Erythroblast (primary cell): ENCODE measurements at regions not wholly inside any gene's neighbourhood (a gene's known extent, or its start where the extent isn't known, plus 50 kb on each side); places are given as distances from the start of the nearest gene placed in this dataset.
A peak's percentile ranks its signal among the peaks of the same experiment; 100 is the strongest.
"Not testable (repeated sequence)": the region's sequence is repeated elsewhere in the genome, so short reads cannot be mapped to it uniquely, and the experiment has no call there.

ENCODE experiments used
- DNase-seq, 2 experiments: peaks; one replicate each; lab custom pipeline; 2025; lab: John Stamatoyannopoulos, UW
- GATA1 ChIP-seq: IDR thresholded peaks from 2 replicates; pipeline ENCODE4 v1.6.1; 2011; ENCODE audit warnings: low read depth, mild to moderate bottlenecking, control low read depth, low read length, moderate library complexity
- POLR2A ChIP-seq: IDR thresholded peaks from 2 replicates; pipeline ENCODE4 v1.6.1; 2011; ENCODE audit warnings: mild to moderate bottlenecking, low read length

GRCh38 chr7:66503551-66504031, 125.1 kb upstream of the KCTD7 start:
- TF ChIP-seq GATA1 (no peak), POLR2A (no peak)
- DNase-seq, result no peak

GRCh38 chr7:66504131-66504530, 124.5 kb upstream of the KCTD7 start:
- no peak for DNase-seq
- TF ChIP-seq POLR2A, result no peak
- TF ChIP-seq GATA1, result no peak

GRCh38 chr7:66505009-66505408, 123.7 kb upstream of the KCTD7 start:
- TF ChIP-seq POLR2A, result no peak
- no peak for DNase-seq

GRCh38 chr7:66505531-66506451, 122.9 kb upstream of the KCTD7 start:
- peak; percentile 26 to 33 for DNase-seq
- no peak for TF ChIP-seq POLR2A
- no peak for TF ChIP-seq GATA1

GRCh38 chr7:66506703-66507102, 122.0 kb upstream of the KCTD7 start:
- DNase-seq, result not testable (repeated sequence)

GRCh38 chr7:66507764-66508296, 120.9 kb upstream of the KCTD7 start:
- no peak for DNase-seq

GRCh38 chr7:66508431-66508830, 120.2 kb upstream of the KCTD7 start:
- no peak for TF ChIP-seq GATA1
- no peak for TF ChIP-seq POLR2A
- no peak for DNase-seq

More at GRCh38 chr7:66507764-66508296, 120.9 kb upstream of the KCTD7 start:
- no peak for TF ChIP-seq POLR2A
- no peak for TF ChIP-seq GATA1

GRCh38 chr7:66514050-66514449, 114.6 kb upstream of the KCTD7 start:
- DNase-seq, result no peak
- TF ChIP-seq GATA1 (no peak), POLR2A (no peak)

GRCh38 chr7:66517212-66517909, 111.3 kb upstream of the KCTD7 start:
- TF ChIP-seq GATA1, result no peak
- no peak for TF ChIP-seq POLR2A
- DNase-seq, result no peak

GRCh38 chr7:66518151-66518691, 110.5 kb upstream of the KCTD7 start:
- DNase-seq, result no peak
- TF ChIP-seq POLR2A, result no peak
- no peak for TF ChIP-seq GATA1

- no peak for DNase-seq
- no peak for TF ChIP-seq GATA1
- no peak for TF ChIP-seq POLR2A
Observed at GRCh38 chr7:66521675-66522074, 107.0 kb upstream of the KCTD7 start.

GRCh38 chr7:66522518-66522917, 106.2 kb upstream of the KCTD7 start:
- no peak for TF ChIP-seq GATA1
- TF ChIP-seq POLR2A, result no peak
- peak in 1 of 2 experiments; percentile 20 for DNase-seq

GRCh38 chr7:66523409-66523808, 105.3 kb upstream of the KCTD7 start:
- no peak for DNase-seq
- TF ChIP-seq POLR2A, result no peak

- no peak for DNase-seq
- TF ChIP-seq POLR2A (no peak), GATA1 (no peak)
Observed at GRCh38 chr7:66524738-66525137, 103.9 kb upstream of the KCTD7 start.

GRCh38 chr7:66526782-66527181, 101.9 kb upstream of the KCTD7 start:
- DNase-seq, result not testable (repeated sequence)
